GM23248 (cell line): ENCODE measurements at regions not wholly inside any gene's neighbourhood (a gene's known extent, or its start where the extent isn't known, plus 50 kb on each side); places are given as distances from the start of the nearest gene placed in this dataset.
"Not testable (repeated sequence)": the region's sequence is repeated elsewhere in the genome, so short reads cannot be mapped to it uniquely, and the experiment has no call there.

Source experiments
- DNase-seq: peaks from one replicate; pipeline ENCODE4 v3.0.0-alpha.2; 2015
- H2AFZ ChIP-seq: fragments of 200-600 bp; sonication (generic); 2 replicates; pipeline ENCODE4 v1.6.1; 2016; ENCODE audit warnings: antibody characterized with exemption
- H3F3A ChIP-seq: fragments of 200-600 bp; sonication (generic); 2 replicates; pipeline ENCODE4 v1.6.1; 2016; ENCODE audit warnings: mild to moderate bottlenecking, antibody characterized with exemption, mixed run types; ENCODE audit not compliant: insufficient read depth
- H3K27ac ChIP-seq: fragments of 200-600 bp; sonication (generic); 2 replicates; pipeline ENCODE4 v1.5.1; 2016; ENCODE audit warnings: mild to moderate bottlenecking
- H3K27me3 ChIP-seq: fragments of 200-600 bp; sonication (generic); replicated peaks from 2 replicates; pipeline ENCODE4 v1.6.1; 2016; ENCODE audit warnings: mild to moderate bottlenecking; ENCODE audit not compliant: insufficient read depth
- H3K36me3 ChIP-seq: fragments of 200-600 bp; sonication (generic); 2 replicates; pipeline ENCODE4 v1.6.1; 2016; ENCODE audit warnings: low read depth, mild to moderate bottlenecking
- H3K4me1 ChIP-seq: fragments of 200-600 bp; sonication (generic); 2 replicates; pipeline ENCODE4 v1.6.1; 2016; ENCODE audit warnings: mild to moderate bottlenecking; ENCODE audit not compliant: insufficient read depth
- H3K4me2 ChIP-seq: fragments of 200-600 bp; sonication (generic); one replicate; pipeline ENCODE4 v1.6.1; 2016; ENCODE audit warnings: mild to moderate bottlenecking; ENCODE audit not compliant: unreplicated experiment
- H3K4me3 ChIP-seq: fragments of 200-600 bp; sonication (generic); 2 replicates; pipeline ENCODE4 v1.5.1; 2016; ENCODE audit warnings: mild to moderate bottlenecking
- H3K79me2 ChIP-seq: fragments of 200-600 bp; sonication (generic); 2 replicates; pipeline ENCODE4 v1.6.1; 2016; ENCODE audit warnings: mild to moderate bottlenecking; ENCODE audit not compliant: insufficient read depth
- H3K9ac ChIP-seq: fragments of 200-600 bp; sonication (generic); 2 replicates; pipeline ENCODE4 v1.6.1; 2016; ENCODE audit warnings: mild to moderate bottlenecking
- H3K9me2 ChIP-seq: fragments of 200-600 bp; sonication (generic); 2 replicates; pipeline ENCODE4 v1.6.1; 2016; ENCODE audit warnings: mixed run types, mild to moderate bottlenecking, moderate library complexity; ENCODE audit not compliant: insufficient read depth
- H3K9me3 ChIP-seq: fragments of 200-600 bp; sonication (generic); one replicate; pipeline ENCODE4 v1.6.1; 2017; ENCODE audit warnings: low read depth
- H4K20me1 ChIP-seq: fragments of 200-600 bp; sonication (generic); 2 replicates; pipeline ENCODE4 v1.6.0; 2016; ENCODE audit not compliant: insufficient read depth
- EZH2 ChIP-seq: fragments of 200-600 bp; sonication (generic); IDR thresholded peaks from 2 replicates; pipeline ENCODE4 v1.6.1; 2018; ENCODE audit warnings: antibody characterized with exemption, mild to moderate bottlenecking; ENCODE audit not compliant: insufficient read depth, poor library complexity, severe bottlenecking
- EZH2phosphoT487 ChIP-seq: fragments of 200-600 bp; sonication (generic); IDR thresholded peaks from 2 replicates; pipeline ENCODE4 v1.6.1; 2018; ENCODE audit warnings: antibody characterized with exemption, moderate library complexity, mild to moderate bottlenecking, low read depth; ENCODE audit not compliant: insufficient read depth
- WGBS, 2 experiments: methylation state at CpG; one replicate each; pipeline ENCODE4 v1.1.6; 2015 to 2017; ENCODE audit warnings: low lambda C conversion rate in 2 of 2, low coverage in 1 of 2; ENCODE audit errors: missing lambda C conversion rate in 2 of 2; 5-methylcytosine and 5-hydroxymethylcytosine counted together
- in situ Hi-C: fragments of 300-500 bp; cut with MboI; formaldehyde crosslinking; loops from 2 replicates; pipeline ENCODE4 v1.15.0; 2020

DNA sequence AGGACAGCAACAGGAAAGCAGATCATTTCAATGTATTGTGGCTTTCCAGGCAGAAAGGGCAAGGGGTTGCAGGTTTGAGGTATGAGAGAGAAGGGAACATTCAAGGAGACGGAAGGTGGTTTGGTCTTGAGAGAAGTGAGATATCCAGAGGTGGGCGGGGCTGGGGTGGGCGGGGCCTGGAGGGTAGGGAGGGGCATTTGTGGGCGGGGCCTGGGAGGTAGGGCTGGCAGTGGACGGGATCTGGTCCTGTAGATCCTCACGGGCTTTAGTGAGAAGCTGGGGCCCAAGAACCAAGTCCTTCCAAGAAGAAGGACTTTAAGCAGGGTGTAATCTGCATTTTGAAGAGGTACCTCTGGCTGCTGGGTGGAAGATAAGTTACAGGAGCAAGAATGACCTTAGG lies 199.2 kb downstream of the MN1 start:
- H3F3A ChIP-seq, result no peaks in the 10 kb centered on the region
- no peak for DNase-seq
- no peaks in the 10 kb centered on the region for H3K9me3 ChIP-seq
- no peaks in the 10 kb centered on the region for H3K27me3 ChIP-seq
- no peaks in the 10 kb centered on the region for H3K9me2 ChIP-seq
- no peaks in the 10 kb centered on the region for H4K20me1 ChIP-seq
- H3K79me2 ChIP-seq, result no peaks in the 10 kb centered on the region
- WGBS, 2 experiments, result 56 to 61% methylated on average over 5 to 6 of the region's 6 CpGs
- H3K4me1 ChIP-seq, result no peaks in the 10 kb centered on the region
- in situ Hi-C loops, result no loop called here
- no peak overlapping the region for H3K4me3 ChIP-seq
- no peak overlapping the region for H3K4me2 ChIP-seq
- no peaks in the 10 kb centered on the region for H3K36me3 ChIP-seq
- H3K9ac ChIP-seq, result no peak overlapping the region
- H3K27ac ChIP-seq, result no peak overlapping the region
- TF ChIP-seq EZH2, result no peak
- TF ChIP-seq EZH2phosphoT487, result no peak
- H2AFZ ChIP-seq, result no peak overlapping the region

DNA sequence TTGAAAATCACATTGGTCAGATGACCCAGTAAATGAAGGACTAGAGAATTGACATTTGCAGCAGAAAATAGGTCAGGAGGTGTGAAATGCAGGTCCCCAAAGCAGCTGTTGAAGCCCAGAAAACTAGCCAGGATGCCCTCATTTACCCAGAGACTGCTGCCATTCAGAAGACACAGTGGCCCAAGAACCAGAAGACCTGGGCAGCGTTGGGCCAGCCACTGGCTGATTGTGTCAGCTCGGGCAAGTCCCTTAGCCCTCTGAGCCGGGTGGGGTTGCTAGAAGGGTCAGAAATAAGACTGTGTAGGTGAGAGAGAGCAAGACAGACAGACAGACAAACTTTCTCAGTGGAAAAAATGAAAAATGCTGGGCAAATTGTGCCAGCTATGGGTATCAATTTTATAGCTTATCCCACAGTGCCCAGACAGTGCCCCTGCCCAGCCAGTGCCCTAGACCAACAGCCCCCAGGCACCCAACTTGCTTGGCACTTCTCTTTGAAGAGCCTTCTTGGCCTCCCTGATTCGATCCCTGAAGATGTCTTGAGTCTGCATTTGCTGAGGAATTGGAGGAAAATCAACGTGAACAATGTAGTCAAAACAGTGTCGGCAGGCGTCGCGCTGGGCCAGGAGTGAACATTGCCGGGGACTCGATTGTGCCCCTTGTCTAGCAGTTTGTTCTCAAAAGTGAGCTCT lies 198.3 kb downstream of the MN1 start:
- Histone ChIP-seq H3K27ac (no peak overlapping the region), H3F3A (no peaks in the 10 kb centered on the region), H3K9me2 (no peaks in the 10 kb centered on the region), H3K9me3 (no peaks in the 10 kb centered on the region), H3K79me2 (no peaks in the 10 kb centered on the region), H4K20me1 (no peaks in the 10 kb centered on the region), H3K4me3 (no peak overlapping the region), H3K27me3 (no peaks in the 10 kb centered on the region), H3K4me2 (no peak overlapping the region), H2AFZ (no peak overlapping the region), H3K4me1 (no peaks in the 10 kb centered on the region), H3K36me3 (no peaks in the 10 kb centered on the region), H3K9ac (no peak overlapping the region)
- 76 to 81% methylated on average over 11 of the region's 11 CpGs for WGBS, 2 experiments
- TF ChIP-seq EZH2phosphoT487, result no peak
- TF ChIP-seq EZH2, result no peak
- DNase-seq, result no peak
- in situ Hi-C loops, result no loop called here

DNA sequence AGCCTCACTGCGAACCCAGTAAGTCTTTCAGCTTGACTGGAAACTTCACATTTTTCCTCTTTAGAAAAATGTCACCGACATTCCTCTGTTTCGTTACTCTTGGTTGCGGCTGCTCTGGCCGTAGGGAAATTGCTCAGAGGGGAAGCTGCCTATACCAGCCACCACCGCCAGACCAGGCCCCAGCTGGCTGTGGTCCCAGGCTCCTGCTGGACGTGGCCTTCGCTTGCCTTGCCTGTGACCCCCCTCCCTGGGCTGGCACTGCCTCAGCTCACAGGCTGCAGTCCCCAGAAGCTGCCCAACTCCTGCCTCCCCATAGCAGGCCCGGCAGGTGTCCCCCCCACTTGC lies 197.8 kb downstream of the MN1 start:
- H3K4me3 ChIP-seq, result no peak overlapping the region
- no peak overlapping the region for H3K4me2 ChIP-seq
- H3F3A ChIP-seq, result no peaks in the 10 kb centered on the region
- H4K20me1 ChIP-seq, result no peaks in the 10 kb centered on the region
- TF ChIP-seq EZH2 (no peak), EZH2phosphoT487 (no peak)
- H3K9me3 ChIP-seq, result no peaks in the 10 kb centered on the region
- H3K4me1 ChIP-seq, result no peaks in the 10 kb centered on the region
- no peak overlapping the region for H2AFZ ChIP-seq
- no peaks in the 10 kb centered on the region for H3K9me2 ChIP-seq
- no peaks in the 10 kb centered on the region for H3K27me3 ChIP-seq
- DNase-seq, result no peak
- H3K27ac ChIP-seq, result no peak overlapping the region
- no peaks in the 10 kb centered on the region for H3K79me2 ChIP-seq
- WGBS, 2 experiments, result 80 to 85% methylated on average over 9 of the region's 9 CpGs
- in situ Hi-C loops, result no loop called here
- H3K36me3 ChIP-seq, result no peaks in the 10 kb centered on the region
- H3K9ac ChIP-seq, result no peak overlapping the region

DNA sequence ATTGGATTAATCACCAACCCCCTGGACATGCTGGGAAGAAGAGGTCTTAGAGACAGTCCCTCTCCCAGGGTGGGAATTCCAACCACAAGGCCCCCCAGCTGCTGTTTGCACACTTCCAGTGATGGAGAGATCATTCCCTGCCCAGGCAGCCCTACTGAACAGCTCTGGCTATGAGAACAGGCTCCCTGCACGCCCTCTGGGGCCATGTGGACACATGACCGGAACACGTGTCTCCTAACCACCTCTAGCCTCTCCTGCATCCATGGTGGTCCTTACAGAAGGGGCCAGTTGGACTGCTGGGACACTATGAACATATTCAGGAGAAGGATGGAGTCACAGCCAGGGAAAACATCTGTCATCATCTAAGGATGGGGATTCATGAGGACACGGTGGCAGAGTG lies 196.2 kb downstream of the MN1 start:
- no peaks in the 10 kb centered on the region for H3K27me3 ChIP-seq
- H4K20me1 ChIP-seq, result no peaks in the 10 kb centered on the region
- H3F3A ChIP-seq, result no peaks in the 10 kb centered on the region
- H3K4me1 ChIP-seq, result no peaks in the 10 kb centered on the region
- no peaks in the 10 kb centered on the region for H3K9me3 ChIP-seq
- H3K79me2 ChIP-seq, result no peaks in the 10 kb centered on the region
- no peak overlapping the region for H2AFZ ChIP-seq
- H3K4me3 ChIP-seq, result no peak overlapping the region
- no peak for TF ChIP-seq EZH2phosphoT487
- no peak for TF ChIP-seq EZH2
- no peaks in the 10 kb centered on the region for H3K36me3 ChIP-seq
- H3K4me2 ChIP-seq, result no peak overlapping the region
- in situ Hi-C loops, result no loop called here
- no peak for DNase-seq
- H3K27ac ChIP-seq, result no peak overlapping the region
- H3K9ac ChIP-seq, result no peak overlapping the region
- no peaks in the 10 kb centered on the region for H3K9me2 ChIP-seq
- WGBS, 2 experiments, result 43 to 54% methylated on average over 4 of the region's 4 CpGs

DNA sequence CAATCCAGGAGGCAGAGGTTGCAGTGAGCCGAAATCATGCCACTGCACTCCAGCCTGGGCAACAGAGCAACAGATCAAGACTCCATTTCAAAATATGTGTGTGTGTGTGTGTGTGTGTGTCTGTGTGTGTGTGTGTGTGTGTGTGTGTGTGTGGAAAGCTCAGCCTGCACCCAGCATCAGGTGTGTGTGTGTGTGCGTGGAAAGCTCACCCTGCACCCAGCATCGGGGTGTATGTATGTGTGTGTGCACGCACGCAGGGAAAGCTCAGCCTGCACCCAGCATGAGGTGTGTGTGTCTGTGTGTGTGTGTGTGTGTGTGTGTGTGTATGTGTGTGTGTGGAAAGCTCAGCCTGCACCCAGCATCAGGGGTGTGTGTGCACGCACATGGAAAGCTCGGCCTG lies 193.8 kb downstream of the MN1 start:
- in situ Hi-C loops, DNase-seq: not testable (repeated sequence)
- WGBS, 2 experiments, result 71 to 91% methylated on average over 3 to 7 of the region's 7 CpGs

More for the DNA sequence above, 193.8 kb downstream of the MN1 start:
- not testable (repeated sequence) for H4K20me1 ChIP-seq, H3K79me2 ChIP-seq, H3K27ac ChIP-seq, H3K9ac ChIP-seq, H3K9me2 ChIP-seq, H3K4me1 ChIP-seq, H3K4me3 ChIP-seq, H2AFZ ChIP-seq, H3F3A ChIP-seq, H3K9me3 ChIP-seq, H3K27me3 ChIP-seq, H3K4me2 ChIP-seq, H3K36me3 ChIP-seq
